ENCODE measurements at regions not wholly inside any gene's neighbourhood (a gene's known extent, or its start where the extent isn't known, plus 50 kb on each side); places are given as distances from the start of the nearest gene placed in this dataset.

- CTCF ChIA-PET = no interaction called here
- intact Hi-C loops (cut with micrococcal nuclease) = no loop called here
These were observed 436.2 kb upstream of the ZFHX3 start for GRCh38 chr16:73483934-73484711.

More at GRCh38 chr16:73483934-73484711, 436.2 kb upstream of the ZFHX3 start:
- no peak for TF ChIP-seq SMC3 (IDR thresholded peaks at IDR 0.05; ENCODE audit: low read depth, low read length)
- TF ChIP-seq CEBPB (IDR thresholded peaks at IDR 0.05; ENCODE audit: low read depth, low read length) = no peak
- no peak for TF ChIP-seq USF2 (IDR thresholded peaks at IDR 0.05; ENCODE audit: low read depth, low read length)
- no peak for TF ChIP-seq BHLHE40 (IDR thresholded peaks at IDR 0.05; ENCODE audit: low read depth, low read length)
- TF ChIP-seq RFX5 (IDR thresholded peaks at IDR 0.05; ENCODE audit: low read depth, low read length) = no peak
- TF ChIP-seq, protein P1, sequence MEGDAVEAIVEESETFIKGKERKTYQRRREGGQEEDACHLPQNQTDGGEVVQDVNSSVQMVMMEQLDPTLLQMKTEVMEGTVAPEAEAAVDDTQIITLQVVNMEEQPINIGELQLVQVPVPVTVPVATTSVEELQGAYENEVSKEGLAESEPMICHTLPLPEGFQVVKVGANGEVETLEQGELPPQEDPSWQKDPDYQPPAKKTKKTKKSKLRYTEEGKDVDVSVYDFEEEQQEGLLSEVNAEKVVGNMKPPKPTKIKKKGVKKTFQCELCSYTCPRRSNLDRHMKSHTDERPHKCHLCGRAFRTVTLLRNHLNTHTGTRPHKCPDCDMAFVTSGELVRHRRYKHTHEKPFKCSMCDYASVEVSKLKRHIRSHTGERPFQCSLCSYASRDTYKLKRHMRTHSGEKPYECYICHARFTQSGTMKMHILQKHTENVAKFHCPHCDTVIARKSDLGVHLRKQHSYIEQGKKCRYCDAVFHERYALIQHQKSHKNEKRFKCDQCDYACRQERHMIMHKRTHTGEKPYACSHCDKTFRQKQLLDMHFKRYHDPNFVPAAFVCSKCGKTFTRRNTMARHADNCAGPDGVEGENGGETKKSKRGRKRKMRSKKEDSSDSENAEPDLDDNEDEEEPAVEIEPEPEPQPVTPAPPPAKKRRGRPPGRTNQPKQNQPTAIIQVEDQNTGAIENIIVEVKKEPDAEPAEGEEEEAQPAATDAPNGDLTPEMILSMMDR (conservative IDR thresholded peaks at IDR 0.05; ENCODE audit: low read depth, low read length) = no peak
- TF ChIP-seq MAZ (IDR thresholded peaks at IDR 0.05; ENCODE audit: borderline replicate concordance, low read depth, low read length) = no peak
- no peak for TF ChIP-seq MAFK (IDR thresholded peaks at IDR 0.05; ENCODE audit: low read depth, low read length)
- no peak for TF ChIP-seq NFE2L2 (IDR thresholded peaks at IDR 0.05; ENCODE audit: low read depth, low read length)
- no peak for TF ChIP-seq CHD1 (IDR thresholded peaks at IDR 0.05; ENCODE audit: low read depth, low read length)
- TF ChIP-seq RCOR1 (IDR thresholded peaks at IDR 0.05; ENCODE audit: insufficient replicate concordance, low read length) = no peak
- TF ChIP-seq, protein P2, sequence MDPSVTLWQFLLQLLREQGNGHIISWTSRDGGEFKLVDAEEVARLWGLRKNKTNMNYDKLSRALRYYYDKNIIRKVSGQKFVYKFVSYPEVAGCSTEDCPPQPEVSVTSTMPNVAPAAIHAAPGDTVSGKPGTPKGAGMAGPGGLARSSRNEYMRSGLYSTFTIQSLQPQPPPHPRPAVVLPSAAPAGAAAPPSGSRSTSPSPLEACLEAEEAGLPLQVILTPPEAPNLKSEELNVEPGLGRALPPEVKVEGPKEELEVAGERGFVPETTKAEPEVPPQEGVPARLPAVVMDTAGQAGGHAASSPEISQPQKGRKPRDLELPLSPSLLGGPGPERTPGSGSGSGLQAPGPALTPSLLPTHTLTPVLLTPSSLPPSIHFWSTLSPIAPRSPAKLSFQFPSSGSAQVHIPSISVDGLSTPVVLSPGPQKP (IDR thresholded peaks at IDR 0.05; ENCODE audit: borderline replicate concordance, low read depth, low read length) = no peak
- TF ChIP-seq POLR2A (IDR thresholded peaks at IDR 0.05; ENCODE audit: low read depth, low read length) = no peak
- no peak for TF ChIP-seq RAD21 (IDR thresholded peaks at IDR 0.05; ENCODE audit: low read length)
- no peak for TF ChIP-seq FOS (IDR thresholded peaks at IDR 0.05; ENCODE audit: low read depth, low read length)
- H3K18ac ChIP-seq (ENCODE audit: low read depth, low read length) = no peak overlapping the region
- no peak overlapping the region for H2AFZ ChIP-seq (replicated peaks; ENCODE audit: low read length, poor library complexity)
- H2BK120ac ChIP-seq (ENCODE audit: low read depth, low read length) = no peak overlapping the region
- H3K23ac ChIP-seq (ENCODE audit: low read depth, low read length) = no peak overlapping the region
- H3K4me2 ChIP-seq (ENCODE audit: low read depth, low read length) = no peak overlapping the region
- in situ Hi-C loops (cut with MboI; ENCODE audit: low sequenced_read_pairs) = no loop called here
- no peak overlapping the region for H3K4ac ChIP-seq (ENCODE audit: low read depth, low read length)
- no peak overlapping the region for H2BK20ac ChIP-seq (ENCODE audit: low read depth, low read length)
- WGBS, 2 experiments (ENCODE audit: extremely low coverage in 2 of 2, insufficient read length in 1 of 2) = no CpG with 5 or more reads among the region's 17 CpGs
- H2BK5ac ChIP-seq (ENCODE audit: low read depth, low read length, poor library complexity, severe bottlenecking) = no peak overlapping the region
- no peak overlapping the region for H3K14ac ChIP-seq (replicated peaks; ENCODE audit: low read depth, low read length)
- no peak overlapping the region for H3K4me3 ChIP-seq (ENCODE audit: insufficient read depth, low read depth, low read length)
- no peak overlapping the region for H3K9ac ChIP-seq (ENCODE audit: low read depth, low read length)
- no peak overlapping the region for H3K56ac ChIP-seq (ENCODE audit: extremely low read depth, insufficient read depth, low read length)
- no peak overlapping the region for H3K27ac ChIP-seq (ENCODE audit: insufficient read depth, low read length)
- no peaks in the 10 kb centered on the region for H3K9me1 ChIP-seq (ENCODE audit: insufficient read depth, low read length)
- dilution Hi-C loops (cut with HindIII; ENCODE audit: low sequenced_read_pairs, unreplicated experiment) = no loop called here
- H4K20me1 ChIP-seq (ENCODE audit: insufficient read depth, low read length) = no peaks in the 10 kb centered on the region
- DNase-seq (no peak), ATAC-seq (ENCODE audit: low read depth) (no peak)
- H2AK9ac ChIP-seq (replicated peaks; ENCODE audit: low read depth, low read length, poor library complexity) = no peak overlapping the region
- POLR2A ChIA-PET (ENCODE audit: unreplicated experiment) = no interaction called here
- no peak overlapping the region for H4K8ac ChIP-seq (ENCODE audit: low read depth in 2 of 2, low read length in 2 of 2)
- no peaks in the 10 kb centered on the region for H3K27me3 ChIP-seq (ENCODE audit: control insufficient read depth, insufficient read depth, low read length)
- H3K36me3 ChIP-seq (ENCODE audit: control insufficient read depth, insufficient read depth, low read length) = no peaks in the 10 kb centered on the region
- no TSS peak for BruUV-seq (replicated peaks)
- H3K4me1 ChIP-seq (ENCODE audit: control insufficient read depth, insufficient read depth, low read length) = no peaks in the 10 kb centered on the region
- no peak overlapping the region for H2BK15ac ChIP-seq (ENCODE audit: low read depth, low read length)
- H2AK5ac ChIP-seq (ENCODE audit: low read depth, low read length) = no peak overlapping the region
- peaks cover 3% of the 10 kb centered on the region; the same call in 1 of the 2 replicates for H3K9me3 ChIP-seq (ENCODE audit: control insufficient read depth, insufficient read depth, low read length)
- H4K5ac ChIP-seq (ENCODE audit: low read depth, low read length) = no peak overlapping the region
- H3K79me1 ChIP-seq (ENCODE audit: low read depth in 1 of 2, low read length in 2 of 2) = no peaks in the 10 kb centered on the region
- no peak overlapping the region for H4K91ac ChIP-seq (ENCODE audit: insufficient read depth, low read depth, low read length)
